HCT116 (cell line): ENCODE measurements at regions not wholly inside any gene's neighbourhood (a gene's known extent, or its start where the extent isn't known, plus 50 kb on each side); places are given as distances from the start of the nearest gene placed in this dataset.

Source experiments
- ATAC-seq: fragments of 200-7000 bp; cut with Tn5 transposase; 2 replicates; pipeline ENCODE4 v1.9.1; 2020; ENCODE audit warnings: mild to moderate bottlenecking, moderate library complexity
- BruUV-seq: library from RNA; stranded (reverse); fragments of 400-500 nt; replicated peaks from 2 replicates; lab custom pipeline; 2021; lab: Mats Ljungman, UMichigan
- CTCF ChIA-PET: fragments of 300-600 bp; sonication (Branson Sonifier 250); formaldehyde crosslinking; loops from one replicate; lab custom pipeline; 2021; ENCODE audit warnings: antibody characterized with exemption; lab: Charles Lee
- POLR2A ChIA-PET: fragments of 300-600, 350-600 bp; sonication (Branson Sonifier 250); formaldehyde crosslinking; loops from one replicate; lab custom pipeline; 2021; ENCODE audit warnings: antibody characterized with exemption; lab: Charles Lee
- RAD21 ChIA-PET, 2 experiments: fragments of 300-600 bp; sonication (Branson Sonifier 250); formaldehyde crosslinking; loops; one replicate each; lab custom pipeline; 2023; ENCODE audit warnings: low total read pairs in 2 of 2; ENCODE audit not compliant: uncharacterized antibody in 2 of 2, unreplicated experiment in 2 of 2, low non-redundant PET in 1 of 2; lab: Charles Lee
- DNase-seq: peaks from one replicate; pipeline ENCODE4 v3.0.0-alpha.2; 2010; ENCODE audit warnings: low read depth, low spot score
- H2AFZ ChIP-seq: fragments of 200-600 bp; shearing (Covaris generic), sonication (generic); 2 replicates; pipeline ENCODE4 v1.6.1; 2017; ENCODE audit warnings: low read depth, mixed run types, mixed read lengths, antibody characterized with exemption, low read length; ENCODE audit not compliant: poor library complexity, severe bottlenecking
- H3K27ac ChIP-seq: 2 replicates; pipeline ENCODE4 v1.5.1; 2012; ENCODE audit warnings: low read depth, low read length
- H3K27me3 ChIP-seq: fragments of 200-600 bp; sonication (generic); 2 replicates; pipeline ENCODE4 v1.6.1; 2016; ENCODE audit warnings: mixed run types, low read length, mixed read lengths; ENCODE audit not compliant: insufficient read depth
- H3K36me3 ChIP-seq, 2 experiments: fragments of 200-500 bp in 1 of 2; fragments of 200-600 bp in 1 of 2; sonication (Bioruptor generic) in 1 of 2; sonication (generic) in 1 of 2; 2 replicates each; pipeline versions ENCODE4 v1.5.1 to v1.6.1; 2014 to 2016; ENCODE audit warnings: low read length in 2 of 2, inconsistent platforms in 1 of 2, mixed read lengths in 1 of 2, mixed run types in 1 of 2; ENCODE audit not compliant: insufficient read depth in 2 of 2, control insufficient read depth in 1 of 2
- H3K4me1 ChIP-seq, 2 experiments: fragments of 200-600 bp in 1 of 2; sonication (generic) in 1 of 2; 2 replicates each; pipeline versions ENCODE4 v1.5.1 to v1.6.1; 2012 to 2017; ENCODE audit warnings: low read length in 2 of 2, inconsistent platforms in 1 of 2, mild to moderate bottlenecking in 1 of 2, mixed read lengths in 1 of 2, mixed run types in 1 of 2, moderate library complexity in 1 of 2; ENCODE audit not compliant: insufficient read depth in 2 of 2, control insufficient read depth in 1 of 2
- H3K4me2 ChIP-seq: fragments of 200-600 bp; sonication (generic); 2 replicates; pipeline ENCODE4 v1.6.1; 2017; ENCODE audit warnings: mixed run types, low read length, mixed read lengths
- H3K4me3 ChIP-seq, 2 experiments: fragments of 200-600 bp in 1 of 2; sonication (generic) in 1 of 2; replicated peaks in 1 of 2; 2 replicates each; pipeline ENCODE4 v1.5.1; 2011 to 2016; ENCODE audit warnings: low read length in 2 of 2, control low read depth in 1 of 2, low read depth in 1 of 2, mild to moderate bottlenecking in 1 of 2, mixed read lengths in 1 of 2, mixed run types in 1 of 2
- H3K79me2 ChIP-seq: fragments of 200-600 bp; sonication (generic); 2 replicates; pipeline ENCODE4 v1.6.1; 2017; ENCODE audit warnings: mild to moderate bottlenecking, mixed run types, low read length, moderate library complexity, mixed read lengths; ENCODE audit not compliant: insufficient read depth
- H3K9ac ChIP-seq: fragments of 200-600 bp; sonication (generic); 2 replicates; pipeline ENCODE4 v1.6.1; 2016; ENCODE audit warnings: low read length, mixed read lengths
- H3K9me2 ChIP-seq: fragments of 200-600 bp; sonication (generic), shearing (Covaris generic); 2 replicates; pipeline ENCODE4 v1.6.1; 2017; ENCODE audit warnings: mixed run types, mild to moderate bottlenecking, moderate library complexity; ENCODE audit not compliant: insufficient read depth
- H3K9me3 ChIP-seq, 2 experiments: fragments of 200-500 bp in 1 of 2; fragments of 200-600 bp in 1 of 2; sonication (Bioruptor generic) in 1 of 2; sonication (generic) in 1 of 2; 2 replicates each; pipeline ENCODE4 v1.6.1; 2014 to 2017; ENCODE audit warnings: low read length in 2 of 2, mixed read lengths in 2 of 2, inconsistent platforms in 1 of 2, low read depth in 1 of 2, mild to moderate bottlenecking in 1 of 2, mixed run types in 1 of 2, moderate library complexity in 1 of 2; ENCODE audit not compliant: control insufficient read depth in 1 of 2, insufficient read depth in 1 of 2
- H4K20me1 ChIP-seq: fragments of 200-600 bp; sonication (generic), shearing (Covaris generic); 2 replicates; pipeline ENCODE4 v1.6.1; 2017; ENCODE audit warnings: mixed run types, mild to moderate bottlenecking, moderate library complexity; ENCODE audit not compliant: insufficient read depth
- CBX3 ChIP-seq: IDR thresholded peaks from 2 replicates; pipeline ENCODE4 v1.6.1; 2012; ENCODE audit warnings: low read depth
- CTCF ChIP-seq, 3 experiments: fragments of 200-600 bp in 1 of 3; sonication (generic) in 1 of 3; IDR thresholded peaks in 2 of 3; conservative IDR thresholded peaks in 1 of 3; 2 replicates each; pipeline ENCODE4 v1.5.1; 2012 to 2017; ENCODE audit warnings: low read depth in 2 of 3, low read length in 2 of 3, antibody characterized with exemption in 1 of 3, borderline replicate concordance in 1 of 3, control low read depth in 1 of 3, mild to moderate bottlenecking in 1 of 3, mixed read lengths in 1 of 3, mixed run types in 1 of 3, moderate library complexity in 1 of 3; ENCODE audit not compliant: insufficient read depth in 1 of 3
- ELF1 ChIP-seq: IDR thresholded peaks from 2 replicates; pipeline ENCODE4 v1.6.1; 2012; ENCODE audit warnings: low read depth, borderline replicate concordance
- EZH2 ChIP-seq: fragments of 200-600 bp; sonication (generic); IDR thresholded peaks from 2 replicates; pipeline ENCODE4 v1.6.1; 2017; ENCODE audit warnings: antibody characterized with exemption, mixed run types
- EZH2phosphoT487 ChIP-seq: fragments of 200-600 bp; IDR thresholded peaks from 2 replicates; pipeline ENCODE4 v1.6.1; 2018; ENCODE audit warnings: antibody characterized with exemption, borderline replicate concordance
- MAX ChIP-seq: IDR thresholded peaks from 2 replicates; pipeline ENCODE4 v1.6.1; 2012
- RAD21 ChIP-seq: IDR thresholded peaks from 2 replicates; pipeline ENCODE4 v1.6.1; 2012; ENCODE audit warnings: low read depth, mild to moderate bottlenecking
- REST ChIP-seq: IDR thresholded peaks from 2 replicates; pipeline ENCODE4 v1.6.1; 2012; ENCODE audit warnings: low read depth
- SP1 ChIP-seq: IDR thresholded peaks from 2 replicates; pipeline ENCODE4 v1.6.1; 2012; ENCODE audit warnings: low read depth
- TCF7L2 ChIP-seq: IDR thresholded peaks from 2 replicates; pipeline ENCODE4 v1.7.0; 2011; ENCODE audit warnings: borderline replicate concordance, inconsistent platforms; ENCODE audit not compliant: insufficient read depth, insufficient read length; ENCODE audit errors: extremely low read depth
- YY1 ChIP-seq: IDR thresholded peaks from 2 replicates; pipeline ENCODE4 v1.6.1; 2011; ENCODE audit warnings: low read length, low read depth, moderate library complexity, mild to moderate bottlenecking; ENCODE audit not compliant: insufficient replicate concordance; ENCODE audit errors: extremely low read depth
- ZFX ChIP-seq: fragments of 450-650 bp; IDR thresholded peaks from 2 replicates; pipeline ENCODE4 v1.6.1; 2017
- intact Hi-C: fragments of 100-400 bp; cut with micrococcal nuclease; formaldehyde crosslinking; loops from 2 replicates; pipeline ENCODE4 v1.10.0; 2022

GRCh38 chr2:239692919-239693318 lies 292.1 kb upstream of the HDAC4 start:
- Histone ChIP-seq H3K27me3 (peaks cover 14% of the 10 kb centered on the region; the same call in 1 of the 2 replicates), H3K9ac (no peak overlapping the region), H3K9me3 (no peaks in the 10 kb centered on the region), H3K9me2 (no peaks in the 10 kb centered on the region), H3K4me1 (no peaks in the 10 kb centered on the region), H4K20me1 (no peaks in the 10 kb centered on the region), H2AFZ (no peak overlapping the region), H3K79me2 (no peaks in the 10 kb centered on the region), H3K36me3 (no peaks in the 10 kb centered on the region), H3K4me3 (no peak overlapping the region), H3K27ac (no peak overlapping the region), H3K4me2 (no peak overlapping the region)
- TF ChIP-seq YY1 = no peak
- no peak for TF ChIP-seq SP1
- TF ChIP-seq ZFX = no peak
- no TSS peak for BruUV-seq
- ChIA-PET RAD21 (no interaction called here), POLR2A (no interaction called here), CTCF (no interaction called here)
- intact Hi-C loops = no loop called here
- DNase-seq (no peak), ATAC-seq (no peak)

GRCh38 chr2:239692362-239692851 lies 291.6 kb upstream of the HDAC4 start:
- CTCF ChIA-PET = no interaction called here
- RAD21 ChIA-PET = no interaction called here
- no peak for ATAC-seq
- Histone ChIP-seq H4K20me1 (no peaks in the 10 kb centered on the region), H3K9ac (no peak overlapping the region), H3K9me3 (no peaks in the 10 kb centered on the region), H3K27me3 (peaks cover 19% of the 10 kb centered on the region), H3K79me2 (no peaks in the 10 kb centered on the region), H2AFZ (no peak overlapping the region), H3K4me3 (no peak overlapping the region), H3K4me1 (no peaks in the 10 kb centered on the region), H3K36me3 (no peaks in the 10 kb centered on the region), H3K9me2 (no peaks in the 10 kb centered on the region), H3K27ac (no peak overlapping the region), H3K4me2 (no peak overlapping the region)
- DNase-seq = no peak
- intact Hi-C loops = no loop called here
- POLR2A ChIA-PET = no interaction called here
- BruUV-seq = no TSS peak
- TF ChIP-seq EZH2phosphoT487 = no peak
- no peak for TF ChIP-seq EZH2
- no peak for TF ChIP-seq RAD21
- TF ChIP-seq TCF7L2 = no peak
- TF ChIP-seq SP1 = no peak
- TF ChIP-seq REST = no peak
- no peak for TF ChIP-seq YY1
- TF ChIP-seq ELF1 = no peak
- no peak for TF ChIP-seq CTCF (IDR thresholded peaks at IDR 0.05 in 2 of 3, conservative IDR thresholded peaks at IDR 0.05 in 1 of 3; ENCODE audit: borderline replicate concordance in 1 of 3, insufficient read depth in 1 of 3, low read depth in 2 of 3, low read length in 2 of 3)
- no peak for TF ChIP-seq MAX
- TF ChIP-seq CBX3 = no peak
